SK-N-SH treated with all-trans-retinoic acid at 6 μM for 48 hours (cell line): ENCODE measurements at regions not wholly inside any gene's neighbourhood (a gene's known extent, or its start where the extent isn't known, plus 50 kb on each side); places are given as distances from the start of the nearest gene placed in this dataset.

Source experiments
- ARNTL ChIP-seq: fragments of 450-650 bp; formaldehyde crosslinking; IDR thresholded peaks from 2 replicates; pipeline ENCODE4 v1.5.0; 2020; ENCODE audit warnings: low read depth, mild to moderate bottlenecking, moderate library complexity, borderline replicate concordance
- CSDC2 ChIP-seq: fragments of 250-450 bp; sonication (Bioruptor Pico); IDR thresholded peaks from 2 replicates; pipeline ENCODE4 v1.5.0; 2020; ENCODE audit warnings: mild to moderate bottlenecking, moderate library complexity
- ZC3H10 ChIP-seq: fragments of 250-450 bp; sonication (Bioruptor Pico); IDR thresholded peaks from 2 replicates; pipeline ENCODE4 v1.5.1; 2021; ENCODE audit warnings: mild to moderate bottlenecking, moderate library complexity
- ZFP3 ChIP-seq: fragments of 250-450 bp; sonication (Bioruptor Pico); IDR thresholded peaks from 2 replicates; pipeline ENCODE4 v1.5.0; 2020; ENCODE audit warnings: mild to moderate bottlenecking, moderate library complexity
- ZFP30 ChIP-seq: fragments of 450-650 bp; formaldehyde crosslinking; IDR thresholded peaks from 2 replicates; pipeline ENCODE4 v1.5.0; 2022; ENCODE audit warnings: mild to moderate bottlenecking, moderate library complexity
- ZNF8 ChIP-seq: fragments of 450-650 bp; formaldehyde crosslinking; IDR thresholded peaks from 2 replicates; pipeline ENCODE4 v1.5.0; 2020; ENCODE audit warnings: mild to moderate bottlenecking, moderate library complexity

DNA sequence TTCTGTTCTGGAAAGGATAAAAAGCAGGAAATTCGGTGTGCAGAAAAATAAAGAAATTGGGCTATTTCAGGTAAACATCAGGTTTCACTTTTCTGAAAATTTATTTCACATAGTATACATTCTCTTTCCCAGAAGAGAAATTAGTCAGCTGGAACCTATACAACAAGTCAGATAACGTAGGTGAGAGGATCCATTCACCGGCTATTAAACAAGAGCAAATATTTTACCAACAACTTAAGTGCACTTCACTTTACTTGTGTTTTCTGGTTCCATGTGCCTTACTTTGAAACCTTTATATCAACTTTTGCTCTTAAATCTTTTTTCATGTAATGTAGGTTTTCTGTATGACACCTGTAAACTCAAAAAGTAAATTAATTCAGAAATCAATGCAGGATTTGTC is 839.7 kb downstream of the CDH11 start:
- TF ChIP-seq CSDC2 (CRISPR knock-in tag) (no peak), ZC3H10 (CRISPR knock-in tag) (no peak), ZNF8 (CRISPR knock-in tag) (no peak), ZFP3 (CRISPR knock-in tag) (no peak), ZFP30 (CRISPR knock-in tag) (no peak), ARNTL (CRISPR knock-in tag) (no peak)
